Breast epithelium (tissue), 4 donors: ENCODE measurements at regions not wholly inside any gene's neighbourhood (a gene's known extent, or its start where the extent isn't known, plus 50 kb on each side); places are given as distances from the start of the nearest gene placed in this dataset.

Source experiments
- DNase-seq, 2 donors: peaks; one replicate each; pipeline ENCODE4 v3.0.0-alpha.2; 2019; ENCODE audit warnings: low spot score in 2 of 2
- H3K27ac ChIP-seq, 2 donors: fragments of 200-600 bp; sonication (generic) in 1 of 2; one replicate each; pipeline ENCODE4 v1.5.1; 2016 to 2019; ENCODE audit warnings: mild to moderate bottlenecking in 1 of 2
- H3K27me3 ChIP-seq, 2 donors: fragments of 200-600 bp; sonication (generic) in 1 of 2; one replicate each; pipeline versions ENCODE4 v1.5.1 to v1.6.0; 2017 to 2019; ENCODE audit warnings: control low read depth in 1 of 2, mild to moderate bottlenecking in 1 of 2
- H3K36me3 ChIP-seq: fragments of 200-600 bp; one replicate; pipeline ENCODE4 v1.5.1; 2019
- H3K4me1 ChIP-seq, 2 donors: fragments of 200-600 bp; sonication (generic); one replicate each; pipeline ENCODE4 v1.5.1; 2016 to 2019; ENCODE audit warnings: control low read depth in 1 of 2
- H3K4me3 ChIP-seq, 3 donors: fragments of 200-600 bp; sonication (generic); 1 replicate in 2 of 3; 2 replicates in 1 of 3; pipeline ENCODE4 v1.5.1; 2016 to 2019; ENCODE audit warnings: mild to moderate bottlenecking in 3 of 3, moderate library complexity in 2 of 3
- H3K9me3 ChIP-seq, 2 donors: fragments of 200-600 bp; sonication (generic) in 1 of 2; one replicate each; pipeline ENCODE4 v1.5.1; 2016 to 2019; ENCODE audit warnings: control low read depth in 1 of 2
- POLR2A ChIP-seq: fragments of 450-650 bp; IDR thresholded peaks from one replicate; pipeline ENCODE4 v1.6.1; 2016; ENCODE audit warnings: antibody characterized with exemption, mild to moderate bottlenecking, moderate library complexity
- POLR2AphosphoS5 ChIP-seq, 3 donors: sonication (generic); formaldehyde crosslinking; IDR thresholded peaks; one replicate each; pipeline ENCODE4 v1.6.1; 2017; ENCODE audit warnings: antibody characterized with exemption in 3 of 3
- intact Hi-C: fragments of 100-400 bp; cut with DNase I; formaldehyde crosslinking; loops from one replicate; pipeline ENCODE4 v1.15.1; 2023; ENCODE audit warnings: low total_unique reads
- TF ChIP-seq, protein P1 (sequence below), 3 donors: fragments of 450-650 bp; IDR thresholded peaks; one replicate each; pipeline ENCODE4 v1.5.1; 2016 to 2017; ENCODE audit warnings: antibody characterized with exemption in 3 of 3, mild to moderate bottlenecking in 3 of 3, moderate library complexity in 3 of 3

DNA sequence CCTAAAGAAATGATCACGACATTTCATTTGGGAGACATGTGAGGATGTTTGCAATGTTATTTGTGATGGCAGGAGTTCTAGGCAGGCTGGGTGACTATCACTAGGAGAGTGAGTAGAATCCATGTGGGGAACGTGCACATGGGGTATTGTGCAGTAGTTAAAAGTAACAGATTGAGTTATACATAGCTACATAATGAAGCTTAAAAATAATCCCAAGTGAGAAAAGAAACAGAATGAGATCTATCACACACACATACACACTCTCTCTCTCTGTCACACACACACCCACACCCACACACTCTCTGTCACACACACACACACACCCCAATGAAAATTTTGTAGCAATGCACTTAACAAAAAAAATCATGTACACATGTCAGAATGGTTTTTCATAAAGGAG lies 218.7 kb upstream of the ARG1 start:
- intact Hi-C loops = no loop called here
- no peaks in the 10 kb centered on the region for H3K9me3 ChIP-seq
- H3K27me3 ChIP-seq = no peaks in the 10 kb centered on the region
- DNase-seq = no peak
- no peak overlapping the region for H3K4me3 ChIP-seq
- no peak overlapping the region for H3K27ac ChIP-seq
- no peaks in the 10 kb centered on the region for H3K36me3 ChIP-seq
- no peaks in the 10 kb centered on the region for H3K4me1 ChIP-seq
- TF ChIP-seq POLR2A (no peak), POLR2AphosphoS5 (IDR thresholded peaks at IDR 0.05) (no peak)
- TF ChIP-seq, protein P1, sequence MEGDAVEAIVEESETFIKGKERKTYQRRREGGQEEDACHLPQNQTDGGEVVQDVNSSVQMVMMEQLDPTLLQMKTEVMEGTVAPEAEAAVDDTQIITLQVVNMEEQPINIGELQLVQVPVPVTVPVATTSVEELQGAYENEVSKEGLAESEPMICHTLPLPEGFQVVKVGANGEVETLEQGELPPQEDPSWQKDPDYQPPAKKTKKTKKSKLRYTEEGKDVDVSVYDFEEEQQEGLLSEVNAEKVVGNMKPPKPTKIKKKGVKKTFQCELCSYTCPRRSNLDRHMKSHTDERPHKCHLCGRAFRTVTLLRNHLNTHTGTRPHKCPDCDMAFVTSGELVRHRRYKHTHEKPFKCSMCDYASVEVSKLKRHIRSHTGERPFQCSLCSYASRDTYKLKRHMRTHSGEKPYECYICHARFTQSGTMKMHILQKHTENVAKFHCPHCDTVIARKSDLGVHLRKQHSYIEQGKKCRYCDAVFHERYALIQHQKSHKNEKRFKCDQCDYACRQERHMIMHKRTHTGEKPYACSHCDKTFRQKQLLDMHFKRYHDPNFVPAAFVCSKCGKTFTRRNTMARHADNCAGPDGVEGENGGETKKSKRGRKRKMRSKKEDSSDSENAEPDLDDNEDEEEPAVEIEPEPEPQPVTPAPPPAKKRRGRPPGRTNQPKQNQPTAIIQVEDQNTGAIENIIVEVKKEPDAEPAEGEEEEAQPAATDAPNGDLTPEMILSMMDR (IDR thresholded peaks at IDR 0.05) = no peak

GRCh38 chr6:131356161-131356560 lies 216.9 kb upstream of the ARG1 start:
- H3K27ac ChIP-seq = no peak overlapping the region
- H3K4me1 ChIP-seq = no peaks in the 10 kb centered on the region
- intact Hi-C loops = no loop called here
- TF ChIP-seq POLR2A = no peak
- TF ChIP-seq, protein P1 (IDR thresholded peaks at IDR 0.05) = no peak
- no peak for TF ChIP-seq POLR2AphosphoS5 (IDR thresholded peaks at IDR 0.05)
- H3K4me3 ChIP-seq = no peak overlapping the region
- no peaks in the 10 kb centered on the region for H3K36me3 ChIP-seq
- no peaks in the 10 kb centered on the region for H3K27me3 ChIP-seq
- DNase-seq = no peak
- H3K9me3 ChIP-seq = no peaks in the 10 kb centered on the region

DNA sequence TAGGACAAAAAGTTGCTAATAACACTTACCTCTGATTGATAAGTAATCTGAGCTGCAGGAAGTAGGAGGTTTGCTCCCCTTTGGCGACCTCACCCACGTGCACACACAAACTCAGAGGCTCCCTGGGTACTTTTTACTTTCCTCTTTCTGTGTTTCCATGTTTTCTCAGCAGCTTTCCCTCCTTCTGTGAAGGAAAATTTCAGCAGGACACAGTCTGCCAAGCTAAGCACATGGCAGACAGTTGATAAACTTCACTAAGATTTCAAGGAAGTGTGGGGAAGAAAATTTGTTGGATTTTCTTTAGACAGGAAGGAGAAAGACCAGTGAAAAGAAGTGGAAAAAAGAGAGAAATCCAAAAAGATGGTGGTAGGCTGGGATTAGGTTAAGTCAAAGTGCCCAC lies 215.5 kb upstream of the ARG1 start:
- no peak for DNase-seq
- Histone ChIP-seq H3K9me3 (no peaks in the 10 kb centered on the region), H3K27me3 (no peaks in the 10 kb centered on the region), H3K4me3 (no peak overlapping the region), H3K27ac (no peak overlapping the region), H3K4me1 (no peaks in the 10 kb centered on the region), H3K36me3 (no peaks in the 10 kb centered on the region)
- intact Hi-C loops = no loop called here
- TF ChIP-seq, protein P1 (IDR thresholded peaks at IDR 0.05) = no peak
- TF ChIP-seq POLR2A (no peak), POLR2AphosphoS5 (IDR thresholded peaks at IDR 0.05) (no peak)

- TF ChIP-seq, protein P1 (IDR thresholded peaks at IDR 0.05) = no peak
- TF ChIP-seq POLR2A = no peak
- no peak for TF ChIP-seq POLR2AphosphoS5 (IDR thresholded peaks at IDR 0.05)
- no peaks in the 10 kb centered on the region for H3K9me3 ChIP-seq
- no peaks in the 10 kb centered on the region for H3K4me1 ChIP-seq
- intact Hi-C loops = no loop called here
- H3K4me3 ChIP-seq = no peak overlapping the region
- H3K36me3 ChIP-seq = no peaks in the 10 kb centered on the region
- H3K27ac ChIP-seq = no peak overlapping the region
- H3K27me3 ChIP-seq = no peaks in the 10 kb centered on the region
- DNase-seq = no peak
These were observed 211.0 kb upstream of the ARG1 start for GRCh38 chr6:131362070-131362469.

- Histone ChIP-seq H3K27me3 (no peaks in the 10 kb centered on the region), H3K36me3 (no peaks in the 10 kb centered on the region), H3K4me1 (no peaks in the 10 kb centered on the region)
These were observed 210.3 kb upstream of the ARG1 start for GRCh38 chr6:131362696-131363095.

More at GRCh38 chr6:131362696-131363095, 210.3 kb upstream of the ARG1 start:
- TF ChIP-seq, protein P1 (IDR thresholded peaks at IDR 0.05) = no peak
- TF ChIP-seq POLR2A (no peak), POLR2AphosphoS5 (IDR thresholded peaks at IDR 0.05) (no peak)
- intact Hi-C loops = no loop called here
- Histone ChIP-seq H3K9me3 (no peaks in the 10 kb centered on the region), H3K27ac (no peak overlapping the region), H3K4me3 (no peak overlapping the region)
- DNase-seq = no peak
